ENCODE measurements at regions not wholly inside any gene's neighbourhood (a gene's known extent, or its start where the extent isn't known, plus 50 kb on each side); places are given as distances from the start of the nearest gene placed in this dataset.

DNA sequence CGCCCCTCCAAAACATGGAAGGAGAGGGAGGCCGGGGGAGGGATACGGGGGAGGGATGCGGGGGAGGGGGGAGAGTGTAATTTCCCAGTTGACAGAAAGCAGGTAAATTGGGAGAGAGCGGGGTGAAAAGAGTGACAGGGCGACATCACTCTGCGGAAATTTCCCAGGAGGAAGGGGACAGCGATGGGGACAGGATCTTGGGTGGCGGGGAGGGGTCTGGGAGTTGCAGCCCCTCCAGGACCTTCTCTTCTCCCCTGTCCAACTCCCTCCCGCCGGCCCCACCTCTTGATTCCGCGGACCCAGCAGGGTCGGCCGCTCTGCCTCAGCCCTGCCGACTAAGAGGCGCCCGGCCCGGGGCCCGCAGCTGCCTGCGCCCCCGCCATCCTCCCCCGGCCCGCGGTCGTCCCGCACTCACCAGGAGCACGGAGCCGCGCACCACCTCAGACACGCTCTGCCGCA is 108.0 kb upstream of the DOCK9 start:
- TF ChIP-seq CTCF (IDR thresholded peaks at IDR 0.05) (no peak), POLR2AphosphoS5 (IDR thresholded peaks at IDR 0.05) (no peak)
